IMR-90 (cell line): ENCODE measurements at regions not wholly inside any gene's neighbourhood (a gene's known extent, or its start where the extent isn't known, plus 50 kb on each side); places are given as distances from the start of the nearest gene placed in this dataset.

Experiments used
- CHD1 ChIP-seq: IDR thresholded peaks from 2 replicates; pipeline ENCODE4 v1.6.1; 2012; ENCODE audit warnings: low read depth, low read length, improper control_type of control experiment
- FOS ChIP-seq: fragments of 150-350 bp; IDR thresholded peaks from 2 replicates; pipeline ENCODE4 v1.6.1; 2016; ENCODE audit warnings: low read depth, low read length
- MAFK ChIP-seq: IDR thresholded peaks from 2 replicates; pipeline ENCODE4 v1.6.1; 2012; ENCODE audit warnings: low read depth, low read length, improper control_type of control experiment
- MAZ ChIP-seq: IDR thresholded peaks from 2 replicates; pipeline ENCODE4 v1.6.1; 2012; ENCODE audit warnings: low read depth, mild to moderate bottlenecking, low read length, improper control_type of control experiment, moderate library complexity, borderline replicate concordance
- NFE2L2 ChIP-seq: fragments of 150-350 bp; IDR thresholded peaks from 2 replicates; pipeline ENCODE4 v1.6.1; 2016; ENCODE audit warnings: low read depth, mild to moderate bottlenecking, low read length
- POLR2A ChIP-seq: IDR thresholded peaks from 2 replicates; pipeline ENCODE4 v1.6.1; 2012; ENCODE audit warnings: mild to moderate bottlenecking, low read depth, low read length
- RAD21 ChIP-seq: IDR thresholded peaks from 2 replicates; pipeline ENCODE4 v1.6.1; 2012; ENCODE audit warnings: low read length, improper control_type of control experiment
- RCOR1 ChIP-seq: IDR thresholded peaks from 2 replicates; pipeline ENCODE4 v1.6.1; 2012; ENCODE audit warnings: mild to moderate bottlenecking, low read length, improper control_type of control experiment; ENCODE audit not compliant: insufficient replicate concordance
- RFX5 ChIP-seq: IDR thresholded peaks from 2 replicates; pipeline ENCODE4 v1.8.0; 2012; ENCODE audit warnings: low read depth, mild to moderate bottlenecking, low read length, moderate library complexity
- SMC3 ChIP-seq: fragments of 150-350 bp; IDR thresholded peaks from 2 replicates; pipeline ENCODE4 v1.6.1; 2016; ENCODE audit warnings: low read depth, mild to moderate bottlenecking, antibody characterized with exemption, low read length, moderate library complexity
- TF ChIP-seq, protein P1 (sequence below): conservative IDR thresholded peaks from 2 replicates; pipeline ENCODE4 v1.5.1; 2012; ENCODE audit warnings: mild to moderate bottlenecking, low read depth, low read length, improper control_type of control experiment

DNA sequence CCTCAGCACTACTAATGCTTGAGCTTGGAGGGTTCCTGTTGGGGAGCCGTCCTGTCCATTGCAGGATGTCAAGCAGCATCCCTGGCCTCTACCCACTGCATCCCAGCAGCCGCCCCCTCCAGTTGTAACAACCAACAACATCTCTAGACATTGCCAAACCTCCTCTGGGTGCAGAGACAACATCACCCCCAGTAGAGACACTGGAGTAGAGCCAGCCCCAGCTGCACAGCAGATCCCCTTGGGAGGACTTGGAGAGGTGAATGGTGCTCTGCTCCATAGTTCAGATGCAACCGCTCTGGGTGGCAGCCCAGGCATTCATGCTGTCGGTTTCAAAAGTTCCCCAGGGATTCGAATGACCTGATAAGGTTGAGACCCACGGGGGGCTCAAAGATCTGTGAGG lies 259.0 kb downstream of the MN1 start:
- TF ChIP-seq, protein P1, sequence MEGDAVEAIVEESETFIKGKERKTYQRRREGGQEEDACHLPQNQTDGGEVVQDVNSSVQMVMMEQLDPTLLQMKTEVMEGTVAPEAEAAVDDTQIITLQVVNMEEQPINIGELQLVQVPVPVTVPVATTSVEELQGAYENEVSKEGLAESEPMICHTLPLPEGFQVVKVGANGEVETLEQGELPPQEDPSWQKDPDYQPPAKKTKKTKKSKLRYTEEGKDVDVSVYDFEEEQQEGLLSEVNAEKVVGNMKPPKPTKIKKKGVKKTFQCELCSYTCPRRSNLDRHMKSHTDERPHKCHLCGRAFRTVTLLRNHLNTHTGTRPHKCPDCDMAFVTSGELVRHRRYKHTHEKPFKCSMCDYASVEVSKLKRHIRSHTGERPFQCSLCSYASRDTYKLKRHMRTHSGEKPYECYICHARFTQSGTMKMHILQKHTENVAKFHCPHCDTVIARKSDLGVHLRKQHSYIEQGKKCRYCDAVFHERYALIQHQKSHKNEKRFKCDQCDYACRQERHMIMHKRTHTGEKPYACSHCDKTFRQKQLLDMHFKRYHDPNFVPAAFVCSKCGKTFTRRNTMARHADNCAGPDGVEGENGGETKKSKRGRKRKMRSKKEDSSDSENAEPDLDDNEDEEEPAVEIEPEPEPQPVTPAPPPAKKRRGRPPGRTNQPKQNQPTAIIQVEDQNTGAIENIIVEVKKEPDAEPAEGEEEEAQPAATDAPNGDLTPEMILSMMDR, result no peak
- TF ChIP-seq POLR2A, result no peak
- no peak for TF ChIP-seq RAD21
- no peak for TF ChIP-seq RCOR1
- TF ChIP-seq RFX5, result no peak
- no peak for TF ChIP-seq MAFK
- no peak for TF ChIP-seq FOS
- TF ChIP-seq NFE2L2, result no peak
- no peak for TF ChIP-seq CHD1
- no peak for TF ChIP-seq MAZ
- no peak for TF ChIP-seq SMC3
